ENCODE measurements at regions not wholly inside any gene's neighbourhood (a gene's known extent, or its start where the extent isn't known, plus 50 kb on each side); places are given as distances from the start of the nearest gene placed in this dataset.

- Histone ChIP-seq H3K4me3 (ENCODE audit: low read depth, low read length, poor library complexity, severe bottlenecking) (no peak overlapping the region), H3K36me3 (ENCODE audit: insufficient read depth, low read length, poor library complexity, severe bottlenecking) (no peaks in the 10 kb centered on the region), H3K27me3 (replicated peaks; ENCODE audit: insufficient read depth, low read depth, low read length, poor library complexity) (no peaks in the 10 kb centered on the region), H3K4me1 (ENCODE audit: insufficient read depth, low read length, poor library complexity, severe bottlenecking) (no peaks in the 10 kb centered on the region), H3K9me3 (ENCODE audit: low read depth, low read length, poor library complexity, severe bottlenecking) (peaks cover 3% of the 10 kb centered on the region), H3K27ac (ENCODE audit: low read depth, low read length, poor library complexity, severe bottlenecking) (no peak overlapping the region)
- TF ChIP-seq CTCF (conservative IDR thresholded peaks at IDR 0.05; ENCODE audit: low read depth, low read length) (no peak), EZH2 (IDR thresholded peaks at IDR 0.05; ENCODE audit: borderline replicate concordance, low read depth, low read length, poor library complexity, severe bottlenecking) (no peak)
- intact Hi-C loops (cut with micrococcal nuclease; ENCODE audit: unreplicated experiment): no loop called here
- CTCF ChIA-PET: no interaction called here
- POLR2A ChIA-PET (ENCODE audit: low non-redundant PET): no interaction called here
- no TSS peak for BruUV-seq (replicated peaks)
- DNase-seq (ENCODE audit: low spot score): no peak
Measured at GRCh38 chr7:156590212-156590611, 50.4 kb upstream of the RNF32 start.

- Histone ChIP-seq H3K9me3 (ENCODE audit: low read depth, low read length, poor library complexity, severe bottlenecking) (peaks cover 3% of the 10 kb centered on the region), H3K4me1 (ENCODE audit: insufficient read depth, low read length, poor library complexity, severe bottlenecking) (no peaks in the 10 kb centered on the region), H3K27ac (ENCODE audit: low read depth, low read length, poor library complexity, severe bottlenecking) (no peak overlapping the region), H3K36me3 (ENCODE audit: insufficient read depth, low read length, poor library complexity, severe bottlenecking) (no peaks in the 10 kb centered on the region), H3K27me3 (replicated peaks; ENCODE audit: insufficient read depth, low read depth, low read length, poor library complexity) (no peaks in the 10 kb centered on the region), H3K4me3 (ENCODE audit: low read depth, low read length, poor library complexity, severe bottlenecking) (no peak overlapping the region)
- ChIA-PET POLR2A (ENCODE audit: low non-redundant PET) (no interaction called here), CTCF (no interaction called here)
- TF ChIP-seq EZH2 (IDR thresholded peaks at IDR 0.05; ENCODE audit: borderline replicate concordance, low read depth, low read length, poor library complexity, severe bottlenecking) (no peak), CTCF (conservative IDR thresholded peaks at IDR 0.05; ENCODE audit: low read depth, low read length) (no peak)
- DNase-seq (ENCODE audit: low spot score): no peak
- intact Hi-C loops (cut with micrococcal nuclease; ENCODE audit: unreplicated experiment): no loop called here
- no TSS peak for BruUV-seq (replicated peaks)
Measured at GRCh38 chr7:156589808-156590207, 50.8 kb upstream of the RNF32 start.

GRCh38 chr7:156585926-156586325 lies 54.6 kb upstream of the RNF32 start:
- TF ChIP-seq CTCF (conservative IDR thresholded peaks at IDR 0.05; ENCODE audit: low read depth, low read length) (no peak), EZH2 (IDR thresholded peaks at IDR 0.05; ENCODE audit: borderline replicate concordance, low read depth, low read length, poor library complexity, severe bottlenecking) (no peak)
- H3K36me3 ChIP-seq (ENCODE audit: insufficient read depth, low read length, poor library complexity, severe bottlenecking): no peaks in the 10 kb centered on the region
- H3K4me1 ChIP-seq (ENCODE audit: insufficient read depth, low read length, poor library complexity, severe bottlenecking): no peaks in the 10 kb centered on the region
- CTCF ChIA-PET: no interaction called here
- BruUV-seq (replicated peaks): no TSS peak
- POLR2A ChIA-PET (ENCODE audit: low non-redundant PET): no interaction called here
- H3K27me3 ChIP-seq (replicated peaks; ENCODE audit: insufficient read depth, low read depth, low read length, poor library complexity): no peaks in the 10 kb centered on the region
- no peak for DNase-seq (ENCODE audit: low spot score)
- intact Hi-C loops (cut with micrococcal nuclease; ENCODE audit: unreplicated experiment): no loop called here
- H3K4me3 ChIP-seq (ENCODE audit: low read depth, low read length, poor library complexity, severe bottlenecking): no peak overlapping the region
- H3K9me3 ChIP-seq (ENCODE audit: low read depth, low read length, poor library complexity, severe bottlenecking): peaks cover 3% of the 10 kb centered on the region
- no peak overlapping the region for H3K27ac ChIP-seq (ENCODE audit: low read depth, low read length, poor library complexity, severe bottlenecking)
